ENCODE measurements at regions not wholly inside any gene's neighbourhood (a gene's known extent, or its start where the extent isn't known, plus 50 kb on each side); places are given as distances from the start of the nearest gene placed in this dataset.

- Histone ChIP-seq H3K79me2 (ENCODE audit: control insufficient read depth, insufficient read depth, low read length) (no peaks in the 10 kb centered on the region), H3K36me3 (ENCODE audit: control insufficient read depth, insufficient read depth, low read length) (no peaks in the 10 kb centered on the region), H2AFZ (ENCODE audit: low read length) (no peak overlapping the region), H3K4me2 (ENCODE audit: extremely low read depth, insufficient read depth, low read length) (no peak overlapping the region), H3K4me1 (ENCODE audit: control insufficient read depth, extremely low read depth, insufficient read depth, low read length) (no peaks in the 10 kb centered on the region), H4K20me1 (ENCODE audit: control insufficient read depth, extremely low read depth, insufficient read depth, low read length) (no peaks in the 10 kb centered on the region), H3K9me3 (ENCODE audit: control insufficient read depth, insufficient read depth, low read depth, low read length) (no peaks in the 10 kb centered on the region), H3K9ac (ENCODE audit: insufficient read depth, low read length) (no peak overlapping the region), H3K27me3 (ENCODE audit: control insufficient read depth, insufficient read depth, low read length) (no peaks in the 10 kb centered on the region), H3K27ac (ENCODE audit: insufficient read depth, low read length) (no peak overlapping the region), H3K4me3 (replicated peaks in 1 of 4; ENCODE audit: control extremely low read depth in 1 of 4, insufficient read depth in 1 of 4, low read depth in 3 of 4, low read length in 4 of 4) (no peak overlapping the region)
- DNase-seq (ENCODE audit: low read depth in 2 of 2) = no peak
- TF ChIP-seq EZH2 (IDR thresholded peaks at IDR 0.05; ENCODE audit: low read length, missing control alignments) (no peak), CTCF (conservative IDR thresholded peaks at IDR 0.05 in 1 of 2, IDR thresholded peaks at IDR 0.05 in 1 of 2; ENCODE audit: low read depth in 1 of 2, low read length in 2 of 2) (no peak)
These were observed 827.4 kb downstream of the SI start for GRCh38 chr3:164250923-164251322.

- H3K4me2 ChIP-seq (ENCODE audit: extremely low read depth, insufficient read depth, low read length) = no peak overlapping the region
- H3K79me2 ChIP-seq (ENCODE audit: control insufficient read depth, insufficient read depth, low read length) = no peaks in the 10 kb centered on the region
- DNase-seq (ENCODE audit: low read depth in 2 of 2) = no peak
- no peaks in the 10 kb centered on the region for H4K20me1 ChIP-seq (ENCODE audit: control insufficient read depth, extremely low read depth, insufficient read depth, low read length)
- TF ChIP-seq CTCF (conservative IDR thresholded peaks at IDR 0.05 in 1 of 2, IDR thresholded peaks at IDR 0.05 in 1 of 2; ENCODE audit: low read depth in 1 of 2, low read length in 2 of 2) (no peak), EZH2 (IDR thresholded peaks at IDR 0.05; ENCODE audit: low read length, missing control alignments) (no peak)
- H3K4me3 ChIP-seq (replicated peaks in 1 of 4; ENCODE audit: control extremely low read depth in 1 of 4, insufficient read depth in 1 of 4, low read depth in 3 of 4, low read length in 4 of 4) = no peak overlapping the region
- H3K9me3 ChIP-seq (ENCODE audit: control insufficient read depth, insufficient read depth, low read depth, low read length) = no peaks in the 10 kb centered on the region
- no peaks in the 10 kb centered on the region for H3K36me3 ChIP-seq (ENCODE audit: control insufficient read depth, insufficient read depth, low read length)
- H3K4me1 ChIP-seq (ENCODE audit: control insufficient read depth, extremely low read depth, insufficient read depth, low read length) = no peaks in the 10 kb centered on the region
- no peak overlapping the region for H3K9ac ChIP-seq (ENCODE audit: insufficient read depth, low read length)
- H2AFZ ChIP-seq (ENCODE audit: low read length) = no peak overlapping the region
- no peak overlapping the region for H3K27ac ChIP-seq (ENCODE audit: insufficient read depth, low read length)
- H3K27me3 ChIP-seq (ENCODE audit: control insufficient read depth, insufficient read depth, low read length) = no peaks in the 10 kb centered on the region
These were observed 841.4 kb downstream of the SI start for GRCh38 chr3:164236851-164237250.

GRCh38 chr3:164235289-164236028, 842.8 kb downstream of the SI start:
- DNase-seq (ENCODE audit: low read depth in 2 of 2) = no peak
- Histone ChIP-seq H2AFZ (ENCODE audit: low read length) (no peak overlapping the region), H3K4me2 (ENCODE audit: extremely low read depth, insufficient read depth, low read length) (no peak overlapping the region), H3K9ac (ENCODE audit: insufficient read depth, low read length) (no peak overlapping the region), H3K36me3 (ENCODE audit: control insufficient read depth, insufficient read depth, low read length) (no peaks in the 10 kb centered on the region), H3K4me1 (ENCODE audit: control insufficient read depth, extremely low read depth, insufficient read depth, low read length) (no peaks in the 10 kb centered on the region), H3K4me3 (replicated peaks in 1 of 4; ENCODE audit: control extremely low read depth in 1 of 4, insufficient read depth in 1 of 4, low read depth in 3 of 4, low read length in 4 of 4) (no peak overlapping the region), H4K20me1 (ENCODE audit: control insufficient read depth, extremely low read depth, insufficient read depth, low read length) (no peaks in the 10 kb centered on the region), H3K27ac (ENCODE audit: insufficient read depth, low read length) (no peak overlapping the region), H3K9me3 (ENCODE audit: control insufficient read depth, insufficient read depth, low read depth, low read length) (no peaks in the 10 kb centered on the region), H3K79me2 (ENCODE audit: control insufficient read depth, insufficient read depth, low read length) (no peaks in the 10 kb centered on the region), H3K27me3 (ENCODE audit: control insufficient read depth, insufficient read depth, low read length) (no peaks in the 10 kb centered on the region)
- no peak for TF ChIP-seq CTCF (conservative IDR thresholded peaks at IDR 0.05 in 1 of 2, IDR thresholded peaks at IDR 0.05 in 1 of 2; ENCODE audit: low read depth in 1 of 2, low read length in 2 of 2)
- TF ChIP-seq EZH2 (IDR thresholded peaks at IDR 0.05; ENCODE audit: low read length, missing control alignments) = no peak
